ENCODE measurements at regions not wholly inside any gene's neighbourhood (a gene's known extent, or its start where the extent isn't known, plus 50 kb on each side); places are given as distances from the start of the nearest gene placed in this dataset.

- Histone ChIP-seq H3K36me3 (ENCODE audit: low read length) (no peaks in the 10 kb centered on the region), H3K4me2 (ENCODE audit: low read depth, low read length, poor library complexity, severe bottlenecking) (no peak overlapping the region), H3F3A (ENCODE audit: insufficient read depth) (no peaks in the 10 kb centered on the region), H3K9me3 (ENCODE audit: insufficient read depth, low read length) (no peaks in the 10 kb centered on the region), H2AFZ (ENCODE audit: low read depth, low read length, severe bottlenecking) (no peak overlapping the region), H4K20me1 (ENCODE audit: low read depth, low read length) (no peaks in the 10 kb centered on the region), H3K4me3 (ENCODE audit: insufficient read depth, low read length, poor library complexity, severe bottlenecking) (no peak overlapping the region), H3K9ac (ENCODE audit: low read length) (no peak overlapping the region), H3K79me2 (ENCODE audit: insufficient read depth, low read length) (no peaks in the 10 kb centered on the region), H3K27me3 (ENCODE audit: low read length) (no peaks in the 10 kb centered on the region), H3K27ac (ENCODE audit: low read depth, low read length) (no peak overlapping the region), H3K9me2 (replicated peaks; ENCODE audit: insufficient read depth, low read length) (no peaks in the 10 kb centered on the region)
- TF ChIP-seq CTCF (IDR thresholded peaks at IDR 0.05; ENCODE audit: insufficient read depth, low read length, poor library complexity, severe bottlenecking) (no peak), EZH2phosphoT487 (conservative IDR thresholded peaks at IDR 0.05; ENCODE audit: low read length) (no peak)
These were observed 100.7 kb upstream of the ACTRT2 start for GRCh38 chr1:2920421-2921015.

- H3K27ac ChIP-seq (ENCODE audit: low read depth, low read length), result no peak overlapping the region
- H3K9me2 ChIP-seq (replicated peaks; ENCODE audit: insufficient read depth, low read length), result no peaks in the 10 kb centered on the region
- TF ChIP-seq CTCF (IDR thresholded peaks at IDR 0.05; ENCODE audit: insufficient read depth, low read length, poor library complexity, severe bottlenecking) (peak; percentile 32), EZH2phosphoT487 (conservative IDR thresholded peaks at IDR 0.05; ENCODE audit: low read length) (no peak)
- H3K9ac ChIP-seq (ENCODE audit: low read length), result no peak overlapping the region
- H3K36me3 ChIP-seq (ENCODE audit: low read length), result no peaks in the 10 kb centered on the region
- H3F3A ChIP-seq (ENCODE audit: insufficient read depth), result no peaks in the 10 kb centered on the region
- H3K4me3 ChIP-seq (ENCODE audit: insufficient read depth, low read length, poor library complexity, severe bottlenecking), result no peak overlapping the region
- H3K4me2 ChIP-seq (ENCODE audit: low read depth, low read length, poor library complexity, severe bottlenecking), result no peak overlapping the region
- no peaks in the 10 kb centered on the region for H3K79me2 ChIP-seq (ENCODE audit: insufficient read depth, low read length)
- H3K9me3 ChIP-seq (ENCODE audit: insufficient read depth, low read length), result no peaks in the 10 kb centered on the region
- H3K27me3 ChIP-seq (ENCODE audit: low read length), result no peaks in the 10 kb centered on the region
- H4K20me1 ChIP-seq (ENCODE audit: low read depth, low read length), result no peaks in the 10 kb centered on the region
- no peak overlapping the region for H2AFZ ChIP-seq (ENCODE audit: low read depth, low read length, severe bottlenecking)
These were observed 99.1 kb upstream of the ACTRT2 start for GRCh38 chr1:2921970-2922686.

- no peaks in the 10 kb centered on the region for H3K79me2 ChIP-seq (ENCODE audit: insufficient read depth, low read length)
- no peaks in the 10 kb centered on the region for H4K20me1 ChIP-seq (ENCODE audit: low read depth, low read length)
- no peak overlapping the region for H3K4me3 ChIP-seq (ENCODE audit: insufficient read depth, low read length, poor library complexity, severe bottlenecking)
- H3F3A ChIP-seq (ENCODE audit: insufficient read depth), result no peaks in the 10 kb centered on the region
- no peaks in the 10 kb centered on the region for H3K9me3 ChIP-seq (ENCODE audit: insufficient read depth, low read length)
- no peak overlapping the region for H3K4me2 ChIP-seq (ENCODE audit: low read depth, low read length, poor library complexity, severe bottlenecking)
- no peaks in the 10 kb centered on the region for H3K9me2 ChIP-seq (replicated peaks; ENCODE audit: insufficient read depth, low read length)
- TF ChIP-seq CTCF (IDR thresholded peaks at IDR 0.05; ENCODE audit: insufficient read depth, low read length, poor library complexity, severe bottlenecking) (no peak), EZH2phosphoT487 (conservative IDR thresholded peaks at IDR 0.05; ENCODE audit: low read length) (no peak)
- no peaks in the 10 kb centered on the region for H3K27me3 ChIP-seq (ENCODE audit: low read length)
- H3K36me3 ChIP-seq (ENCODE audit: low read length), result no peaks in the 10 kb centered on the region
- H2AFZ ChIP-seq (ENCODE audit: low read depth, low read length, severe bottlenecking), result no peak overlapping the region
- no peak overlapping the region for H3K27ac ChIP-seq (ENCODE audit: low read depth, low read length)
- H3K9ac ChIP-seq (ENCODE audit: low read length), result no peak overlapping the region
These were observed 97.9 kb upstream of the ACTRT2 start for GRCh38 chr1:2923351-2923750.

Measured in SU-DHL-6 (cell line).